ENCODE measurements at regions not wholly inside any gene's neighbourhood (a gene's known extent, or its start where the extent isn't known, plus 50 kb on each side); places are given as distances from the start of the nearest gene placed in this dataset.

DNA sequence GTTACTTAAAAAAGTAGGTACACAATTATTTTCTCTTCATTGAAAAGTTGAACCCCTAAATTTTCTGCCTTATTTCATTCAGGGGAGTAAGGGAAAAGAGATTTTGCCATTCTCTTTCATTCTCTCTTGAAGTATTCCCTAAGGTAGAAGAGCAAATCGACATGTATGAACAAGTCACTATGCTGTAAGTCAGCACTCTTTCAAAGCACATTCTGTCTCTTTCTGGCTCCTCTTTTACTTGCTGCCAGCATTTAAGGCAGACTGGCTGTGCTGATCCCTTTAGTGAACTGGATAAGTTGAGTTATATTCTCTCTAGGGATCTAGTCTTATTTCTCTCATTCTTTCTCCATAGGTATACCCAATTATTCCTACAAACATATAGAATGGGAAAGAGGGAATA, 222.3 kb upstream of the ZWINT start:
- ATAC-seq (ENCODE audit: poor library complexity) (no peak), DNase-seq (no peak)
- Mint-ChIP-seq H3K27ac (no peak overlapping the region), H3K4me1 (ENCODE audit: low read depth) (no peaks in the 10 kb centered on the region), H3K27me3 (no peaks in the 10 kb centered on the region), H3K36me3 (ENCODE audit: low read depth) (no peaks in the 10 kb centered on the region), H3K9me3 (peaks cover under 1% of the 10 kb centered on the region), H3K4me3 (no peak overlapping the region)
- Histone ChIP-seq H3K27ac (ENCODE audit: low read depth in 1 of 2, low read length in 2 of 2) (no peak overlapping the region), H3K36me3 (ENCODE audit: insufficient read depth, low read length) (no peaks in the 10 kb centered on the region), H3K4me3 (ENCODE audit: low read length) (no peak overlapping the region), H3K9me3 (ENCODE audit: control insufficient read depth in 1 of 2, insufficient read depth in 1 of 2, low read length in 2 of 2) (peaks cover 0 to 8% of the 10 kb centered on the region in 2 experiments), H3K4me1 (ENCODE audit: insufficient read depth, low read length) (no peaks in the 10 kb centered on the region), H3K27me3 (ENCODE audit: control insufficient read depth in 1 of 2, insufficient read depth in 2 of 2, low read length in 2 of 2) (no peaks in the 10 kb centered on the region)
- ChIA-PET POLR2A (no interaction called here), CTCF (no interaction called here)
- intact Hi-C loops (cut with DNase I, micrococcal nuclease) = no loop called here
- TF ChIP-seq, protein P1, sequence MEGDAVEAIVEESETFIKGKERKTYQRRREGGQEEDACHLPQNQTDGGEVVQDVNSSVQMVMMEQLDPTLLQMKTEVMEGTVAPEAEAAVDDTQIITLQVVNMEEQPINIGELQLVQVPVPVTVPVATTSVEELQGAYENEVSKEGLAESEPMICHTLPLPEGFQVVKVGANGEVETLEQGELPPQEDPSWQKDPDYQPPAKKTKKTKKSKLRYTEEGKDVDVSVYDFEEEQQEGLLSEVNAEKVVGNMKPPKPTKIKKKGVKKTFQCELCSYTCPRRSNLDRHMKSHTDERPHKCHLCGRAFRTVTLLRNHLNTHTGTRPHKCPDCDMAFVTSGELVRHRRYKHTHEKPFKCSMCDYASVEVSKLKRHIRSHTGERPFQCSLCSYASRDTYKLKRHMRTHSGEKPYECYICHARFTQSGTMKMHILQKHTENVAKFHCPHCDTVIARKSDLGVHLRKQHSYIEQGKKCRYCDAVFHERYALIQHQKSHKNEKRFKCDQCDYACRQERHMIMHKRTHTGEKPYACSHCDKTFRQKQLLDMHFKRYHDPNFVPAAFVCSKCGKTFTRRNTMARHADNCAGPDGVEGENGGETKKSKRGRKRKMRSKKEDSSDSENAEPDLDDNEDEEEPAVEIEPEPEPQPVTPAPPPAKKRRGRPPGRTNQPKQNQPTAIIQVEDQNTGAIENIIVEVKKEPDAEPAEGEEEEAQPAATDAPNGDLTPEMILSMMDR (IDR thresholded peaks at IDR 0.05) = no peak

DNA sequence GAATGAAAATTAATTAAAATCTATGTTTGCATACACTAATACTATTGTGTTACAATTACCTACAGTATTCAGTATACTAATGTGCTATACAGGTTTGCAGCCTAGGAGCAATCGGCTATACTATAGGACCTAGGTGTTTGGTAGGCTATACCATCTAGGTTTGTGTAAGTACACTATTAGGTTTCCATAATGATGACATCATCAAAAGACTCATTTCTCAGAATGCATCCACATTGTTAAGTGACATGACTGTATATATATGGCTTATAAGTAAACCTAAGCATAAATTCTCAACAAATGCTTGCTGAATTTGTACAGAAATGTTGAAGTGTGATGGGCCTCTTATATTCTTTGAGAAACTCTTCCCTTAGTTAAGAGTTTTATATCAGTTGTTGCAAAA, 206.5 kb upstream of the ZWINT start:
- POLR2A ChIA-PET = no interaction called here
- no peak for ATAC-seq (ENCODE audit: poor library complexity)
- H3K36me3 Mint-ChIP-seq (ENCODE audit: low read depth) = no peaks in the 10 kb centered on the region
- Histone ChIP-seq H3K27me3 (ENCODE audit: control insufficient read depth in 1 of 2, insufficient read depth in 2 of 2, low read length in 2 of 2) (no peaks in the 10 kb centered on the region), H3K27ac (ENCODE audit: low read depth in 1 of 2, low read length in 2 of 2) (no peak overlapping the region), H3K4me3 (ENCODE audit: low read length) (no peak overlapping the region), H3K36me3 (ENCODE audit: insufficient read depth, low read length) (no peaks in the 10 kb centered on the region), H3K9me3 (ENCODE audit: control insufficient read depth in 1 of 2, insufficient read depth in 1 of 2, low read length in 2 of 2) (peaks cover 3 to 6% of the 10 kb centered on the region in 2 experiments), H3K4me1 (ENCODE audit: insufficient read depth, low read length) (no peaks in the 10 kb centered on the region)
- intact Hi-C loops (cut with DNase I, micrococcal nuclease) = no loop called here
- no peak overlapping the region for H3K27ac Mint-ChIP-seq
- no peaks in the 10 kb centered on the region for H3K27me3 Mint-ChIP-seq
- H3K4me1 Mint-ChIP-seq (ENCODE audit: low read depth) = no peaks in the 10 kb centered on the region
- DNase-seq = no peak
- CTCF ChIA-PET = no interaction called here
- H3K4me3 Mint-ChIP-seq = no peak overlapping the region
- H3K9me3 Mint-ChIP-seq = peaks cover 8% of the 10 kb centered on the region
- TF ChIP-seq, protein P1 (IDR thresholded peaks at IDR 0.05) = no peak

DNA sequence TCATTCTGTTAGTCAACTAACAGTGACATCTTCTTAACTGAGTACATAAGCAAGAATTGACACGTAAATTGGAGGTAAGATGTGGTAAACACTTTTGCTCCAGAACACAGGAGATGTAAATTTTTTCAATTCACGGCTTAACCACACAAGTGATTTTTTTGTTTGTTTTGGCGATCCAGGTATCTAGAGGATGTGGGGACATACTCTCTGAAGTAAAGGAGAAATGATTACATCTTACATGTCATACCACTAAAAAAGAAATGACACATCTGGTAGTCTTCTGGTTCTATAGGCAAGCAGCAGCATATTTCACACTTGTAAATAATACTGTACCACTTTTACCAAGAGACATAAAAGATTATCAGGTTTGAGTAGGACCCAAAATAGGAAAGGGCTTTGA, 200.3 kb upstream of the ZWINT start:
- no peak overlapping the region for H3K4me3 Mint-ChIP-seq
- CTCF ChIA-PET = no interaction called here
- ATAC-seq (ENCODE audit: poor library complexity) = no peak

More for the DNA sequence above, 200.3 kb upstream of the ZWINT start:
- Mint-ChIP-seq H3K4me1 (ENCODE audit: low read depth) (no peaks in the 10 kb centered on the region), H3K9me3 (peaks cover 10% of the 10 kb centered on the region), H3K27me3 (no peaks in the 10 kb centered on the region), H3K36me3 (ENCODE audit: low read depth) (no peaks in the 10 kb centered on the region), H3K27ac (no peak overlapping the region)
- POLR2A ChIA-PET = no interaction called here
- no peak overlapping the region for H3K27ac ChIP-seq (ENCODE audit: low read depth in 1 of 2, low read length in 2 of 2)
- TF ChIP-seq, protein P1 (IDR thresholded peaks at IDR 0.05) = no peak
- H3K36me3 ChIP-seq (ENCODE audit: insufficient read depth, low read length) = no peaks in the 10 kb centered on the region
- peaks cover 0 to 3% of the 10 kb centered on the region in 2 experiments for H3K9me3 ChIP-seq (ENCODE audit: control insufficient read depth in 1 of 2, insufficient read depth in 1 of 2, low read length in 2 of 2)
- no peaks in the 10 kb centered on the region for H3K27me3 ChIP-seq (ENCODE audit: control insufficient read depth in 1 of 2, insufficient read depth in 2 of 2, low read length in 2 of 2)
- no peaks in the 10 kb centered on the region for H3K4me1 ChIP-seq (ENCODE audit: insufficient read depth, low read length)
- DNase-seq = no peak
- intact Hi-C loops (cut with DNase I, micrococcal nuclease) = no loop called here
- H3K4me3 ChIP-seq (ENCODE audit: low read length) = no peak overlapping the region

Measured in CD4-positive, alpha-beta T cell (primary cell).